NCI-H1092 treated with DMSO at 0.1 percent for 48 hours (cell line): ENCODE measurements at regions not wholly inside any gene's neighbourhood (a gene's known extent, or its start where the extent isn't known, plus 50 kb on each side); places are given as distances from the start of the nearest gene placed in this dataset.
"Not testable (repeated sequence)": the region's sequence is repeated elsewhere in the genome, so short reads cannot be mapped to it uniquely, and the experiment has no call there.

Experiments used
- DNase-seq: peaks from one replicate; lab custom pipeline; 2025; lab: John Stamatoyannopoulos, UW

DNA sequence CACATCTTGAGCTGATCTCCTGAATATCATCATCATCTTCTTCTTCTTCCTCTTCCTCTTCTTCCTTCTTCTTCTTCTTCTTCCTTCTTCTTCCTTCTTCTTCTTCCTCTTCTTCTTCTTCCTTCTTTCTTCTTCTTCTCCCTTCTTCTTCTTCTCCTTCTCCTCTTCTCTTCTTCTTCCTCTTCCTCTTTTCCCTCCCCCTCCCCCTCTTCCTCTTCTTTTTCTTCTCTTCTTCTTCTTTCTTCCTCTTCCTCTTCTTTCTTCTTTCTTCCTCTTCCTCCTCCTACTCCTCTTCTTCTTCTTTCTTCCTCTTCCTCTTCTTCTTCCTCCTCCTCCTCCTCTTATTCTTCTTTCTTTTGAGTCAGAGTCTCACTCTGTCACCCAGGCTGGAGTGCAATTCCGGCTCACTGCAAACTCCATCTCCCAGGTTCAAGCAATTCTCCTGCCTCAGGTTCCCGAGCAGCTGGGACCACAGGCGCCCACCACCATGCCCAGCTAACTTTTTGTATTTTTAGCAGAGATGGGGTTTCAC is 197.9 kb upstream of the NANOGP8 start:
- DNase-seq, result no peak

DNA sequence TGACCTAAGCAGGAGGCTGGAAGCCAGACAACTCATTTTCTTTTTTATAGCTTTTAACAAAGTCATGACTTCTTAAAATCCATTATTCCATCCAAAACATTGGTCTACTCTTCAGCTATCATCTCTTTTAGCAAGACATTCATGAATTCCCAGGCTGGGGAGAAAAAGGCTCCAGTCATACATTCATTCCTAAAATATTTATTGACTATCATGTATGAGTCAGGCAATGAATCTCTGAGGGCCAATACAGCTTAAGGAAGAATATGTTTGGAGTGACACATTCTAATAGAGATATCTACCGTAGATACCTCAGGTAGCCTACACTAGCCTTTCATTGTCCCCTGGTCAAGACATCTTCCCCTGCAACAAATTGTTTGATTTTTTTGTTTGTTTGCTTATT is 196.4 kb upstream of the NANOGP8 start:
- no peak for DNase-seq

DNA sequence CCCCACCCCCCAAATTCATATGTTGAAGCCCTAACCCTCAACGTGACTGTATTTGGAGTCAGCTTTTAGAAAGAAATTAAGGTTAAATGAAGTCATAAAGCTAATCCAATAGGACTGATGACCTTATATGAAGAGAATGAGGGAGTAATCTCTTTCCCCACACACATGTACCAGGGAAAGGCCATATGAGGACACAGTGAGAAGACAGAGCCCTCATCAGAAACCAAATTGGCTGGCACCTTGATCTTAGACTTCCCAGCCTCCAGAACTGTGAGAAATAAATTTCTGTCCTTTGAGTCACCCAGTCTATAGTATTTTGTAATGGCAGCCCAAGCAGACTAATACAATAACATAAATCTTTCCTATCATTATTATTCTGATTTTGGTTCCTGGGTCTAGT is 194.7 kb upstream of the NANOGP8 start:
- DNase-seq, result no peak

DNA sequence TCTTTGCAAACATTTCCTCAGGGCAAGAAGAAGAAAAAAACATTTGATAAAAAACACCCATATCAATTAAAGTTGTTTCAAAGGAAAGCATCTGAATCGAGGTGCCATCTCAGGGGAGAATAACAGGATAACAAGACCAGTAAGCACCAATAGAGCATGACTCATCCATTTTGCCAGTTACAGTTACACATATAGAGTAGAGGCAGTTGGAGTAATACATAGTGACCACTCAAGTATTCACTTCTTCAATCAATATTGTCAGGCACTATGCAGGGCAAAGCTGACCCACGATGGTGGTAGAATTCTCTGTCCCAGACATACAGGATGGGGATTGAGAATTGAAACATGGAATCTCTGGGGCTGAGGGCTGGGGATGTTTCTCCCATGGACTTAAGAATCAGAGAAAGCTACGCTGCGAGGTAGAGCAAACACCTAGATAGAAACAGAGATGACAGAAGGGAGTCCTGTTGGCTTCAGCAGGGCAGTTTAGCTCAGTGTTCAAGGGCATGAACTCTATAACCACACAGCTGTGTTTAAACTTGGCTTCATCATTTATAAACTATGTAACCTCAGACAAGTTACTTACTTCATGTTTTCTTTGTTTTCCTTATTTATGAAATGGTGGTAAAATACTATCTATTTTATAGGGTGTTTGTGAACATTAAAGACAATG is 186.4 kb upstream of the NANOGP8 start:
- no peak for DNase-seq

DNA sequence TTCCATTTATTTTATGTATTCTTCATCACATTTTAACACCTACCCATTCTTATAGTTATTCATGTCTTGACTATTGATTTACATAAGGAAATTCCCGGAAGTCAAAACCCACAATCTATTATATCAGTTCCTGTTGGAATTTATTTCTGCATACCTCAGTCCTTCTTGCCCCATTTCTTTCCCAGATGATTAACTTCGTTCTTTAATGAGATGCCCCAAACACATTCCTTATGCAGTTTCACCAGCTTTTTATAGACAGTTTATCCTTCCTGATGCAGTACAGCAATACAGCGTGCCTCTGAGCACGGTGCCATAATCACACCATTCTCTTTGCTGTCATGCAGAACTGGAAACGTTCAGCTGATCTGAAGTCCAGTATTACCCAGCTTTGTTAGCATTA is 175.8 kb upstream of the NANOGP8 start:
- DNase-seq, result no peak

DNA sequence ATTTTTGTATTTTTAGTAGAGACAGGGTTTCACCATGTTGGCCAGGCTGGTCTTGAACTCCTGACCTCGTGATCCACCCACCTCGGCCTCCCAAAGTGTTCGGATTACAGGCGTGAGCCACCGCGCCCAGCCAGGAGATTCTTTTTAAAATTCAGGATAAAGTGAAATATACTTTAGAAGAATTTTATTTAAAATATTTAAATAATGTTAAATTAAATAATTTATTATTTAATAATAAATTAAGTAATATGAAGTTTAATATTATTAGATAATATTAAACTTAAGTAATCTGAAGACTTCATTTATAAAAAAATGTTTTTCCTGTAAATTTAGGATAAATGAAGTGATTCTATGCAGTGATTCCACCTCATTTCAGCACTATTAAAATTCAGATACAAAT is 175.2 kb upstream of the NANOGP8 start:
- DNase-seq, result not testable (repeated sequence)

DNA sequence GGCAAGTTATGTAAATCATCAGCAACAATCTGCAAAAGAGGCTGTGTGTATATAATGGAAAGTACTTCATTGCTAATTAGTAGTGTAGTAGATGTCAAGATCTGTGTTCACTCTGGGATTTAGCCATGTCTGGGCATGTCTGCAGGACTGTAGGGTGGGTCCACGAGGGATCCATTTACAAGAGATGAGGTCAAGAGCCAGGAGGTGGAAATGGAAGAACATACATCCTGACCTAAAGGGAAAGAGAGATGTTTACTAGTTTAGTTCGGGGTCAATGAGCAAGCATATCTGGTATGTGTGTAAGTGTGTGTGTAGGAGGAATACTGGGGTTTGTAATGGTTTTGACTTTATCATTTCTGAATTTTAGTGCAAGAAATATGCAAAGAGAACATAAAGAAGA is 171.5 kb upstream of the NANOGP8 start:
- no peak for DNase-seq

DNA sequence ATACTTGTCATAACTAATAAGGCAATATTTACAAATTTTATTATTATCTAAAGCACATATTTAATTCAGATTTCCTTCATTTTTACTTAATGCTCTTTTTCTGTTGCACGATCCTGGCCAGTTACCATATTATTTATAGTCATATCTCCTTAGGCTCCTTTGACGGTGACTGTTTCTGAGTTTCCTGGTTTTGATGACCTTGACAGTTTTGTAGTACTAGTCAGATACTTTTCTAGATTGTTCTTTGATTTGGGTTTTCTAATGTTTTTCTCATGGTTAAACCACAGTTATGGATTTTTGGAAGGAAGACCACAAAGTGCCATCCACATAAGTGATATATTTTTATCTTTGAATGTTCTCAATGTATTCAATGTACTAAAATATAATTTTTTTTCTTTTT is 171.0 kb upstream of the NANOGP8 start:
- no peak for DNase-seq

DNA sequence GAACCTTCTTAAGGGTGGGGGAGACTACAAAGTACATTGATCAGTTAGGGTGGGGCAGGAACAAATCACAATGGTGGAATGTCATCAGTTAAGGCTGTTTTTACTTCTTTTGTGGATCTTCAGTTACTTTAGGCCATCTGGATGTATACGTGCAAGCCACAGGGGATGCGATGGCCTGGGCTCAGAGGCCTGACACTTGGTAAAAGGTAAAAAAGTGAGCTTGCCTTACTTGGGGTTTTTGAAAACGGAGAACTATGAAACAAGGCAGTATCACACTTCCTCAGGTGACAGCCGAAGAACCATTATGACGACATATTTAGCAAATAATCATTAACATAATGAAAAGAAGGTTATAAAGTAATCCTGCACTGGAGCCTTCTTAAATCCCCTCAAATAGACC is 169.8 kb upstream of the NANOGP8 start:
- DNase-seq, result not testable (repeated sequence)

DNA sequence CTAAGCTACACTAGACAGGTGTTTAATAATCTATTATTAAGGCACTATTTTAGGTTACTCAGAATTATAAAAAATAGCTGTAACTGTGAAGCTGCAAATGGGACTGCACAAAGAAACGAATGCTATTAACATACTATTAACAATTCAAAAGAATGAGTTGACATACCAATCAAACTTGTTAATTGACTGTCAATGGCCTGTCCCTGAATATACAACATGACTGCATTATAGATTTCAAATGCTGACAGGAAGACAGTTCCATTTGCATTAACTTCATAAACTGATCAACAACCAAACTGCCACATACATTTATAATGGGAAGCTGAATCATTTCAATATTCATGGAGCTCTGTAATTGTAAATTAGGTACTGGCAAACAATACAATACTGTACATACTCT is 169.0 kb upstream of the NANOGP8 start:
- DNase-seq, result no peak

DNA sequence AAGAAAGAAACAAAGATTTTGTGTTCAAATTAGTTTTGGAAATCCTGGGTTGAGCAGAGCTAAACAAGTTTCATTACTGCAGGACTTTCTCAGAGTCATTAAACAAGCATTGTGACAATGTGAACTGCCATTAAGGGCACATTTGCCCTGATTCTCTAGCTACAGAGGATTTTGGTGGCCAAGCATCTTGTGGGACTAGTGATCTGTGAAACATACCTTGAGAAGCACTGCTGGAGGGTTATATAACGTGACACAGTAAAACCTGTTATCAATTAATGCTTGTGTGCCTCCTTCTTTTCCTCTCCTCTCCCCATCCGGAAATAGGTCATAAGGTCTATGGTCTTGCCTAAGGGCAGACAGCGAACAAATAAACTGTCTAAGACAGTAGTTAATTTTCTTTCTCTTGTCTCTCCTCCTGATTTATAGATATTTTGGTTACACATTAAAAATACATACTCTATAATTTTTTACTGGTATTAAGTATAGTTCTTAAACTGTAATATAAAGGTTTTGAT is 167.3 kb upstream of the NANOGP8 start:
- no peak for DNase-seq

DNA sequence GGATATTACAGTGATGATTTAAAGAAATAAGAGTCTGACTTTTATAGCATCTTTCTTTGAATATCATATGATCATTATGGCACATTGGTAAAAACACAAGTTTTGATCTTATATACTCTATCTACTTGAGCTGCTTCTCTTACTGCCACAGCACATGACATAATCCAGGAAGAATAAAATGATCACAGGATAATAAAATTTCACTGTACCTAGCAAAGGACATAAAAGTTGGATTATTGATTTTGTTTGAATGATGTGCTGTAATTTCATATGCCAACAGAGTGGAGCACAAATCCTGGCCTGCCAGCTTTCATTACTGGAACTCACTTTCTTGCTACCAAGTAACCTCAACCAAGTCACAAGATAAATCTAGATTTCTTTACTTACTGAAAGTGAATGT is 162.1 kb upstream of the NANOGP8 start:
- DNase-seq, result no peak

DNA sequence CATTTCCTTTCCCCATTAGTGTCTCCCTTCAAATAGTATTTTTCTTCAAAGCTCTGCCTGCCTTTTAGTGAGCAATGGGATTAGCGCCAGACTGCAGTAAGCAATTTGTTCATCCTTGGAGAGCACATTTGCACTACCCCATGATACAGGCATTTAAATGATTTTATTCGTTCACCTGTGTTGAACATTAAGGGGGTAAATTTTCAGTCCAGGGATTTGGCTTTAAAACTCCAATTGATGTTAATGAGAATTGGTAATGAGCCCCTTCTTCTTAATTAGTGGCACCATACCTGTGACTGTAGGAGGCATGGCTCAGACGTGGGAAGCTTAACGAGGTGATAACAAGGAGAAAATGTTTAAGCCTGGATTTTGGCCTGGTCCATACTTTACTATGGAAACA is 161.4 kb upstream of the NANOGP8 start:
- DNase-seq, result no peak

DNA sequence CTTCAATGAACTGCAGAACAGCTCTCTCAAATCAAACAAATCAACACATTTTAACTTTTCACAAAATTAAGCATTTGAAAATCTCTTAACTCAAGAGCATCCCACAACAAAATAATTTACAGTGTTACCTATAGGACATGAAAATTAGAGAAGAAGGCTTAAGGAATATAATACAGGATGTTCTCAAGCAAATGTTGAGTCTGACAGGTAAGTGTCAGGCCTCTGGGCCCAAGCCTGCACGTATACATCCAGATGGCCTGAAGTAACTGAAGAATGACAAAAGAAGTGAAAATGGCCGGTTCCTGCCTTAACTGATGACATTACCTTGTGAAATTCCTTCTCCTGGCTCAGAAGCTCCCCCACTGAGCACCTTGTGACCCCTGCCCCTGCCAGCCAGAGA is 160.6 kb upstream of the NANOGP8 start:
- DNase-seq, result not testable (repeated sequence)

DNA sequence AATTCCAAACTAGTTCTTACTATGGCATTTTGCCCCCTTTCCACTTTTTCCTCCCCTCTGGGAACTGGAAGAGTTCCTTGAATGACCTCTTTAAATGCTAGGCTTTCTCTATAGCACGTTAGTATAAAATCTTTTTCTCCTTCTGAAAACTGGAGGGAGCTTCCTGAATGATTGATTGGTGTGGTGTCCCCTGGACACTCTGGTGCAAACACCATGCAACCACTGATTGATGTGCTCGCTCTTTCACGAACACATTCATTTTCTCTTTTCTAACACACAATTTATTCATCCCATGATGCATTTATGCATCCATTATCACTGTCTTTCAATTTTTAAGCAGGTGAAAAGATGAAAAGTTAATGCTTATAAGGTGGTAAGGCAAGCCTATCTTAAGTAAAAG is 159.1 kb upstream of the NANOGP8 start:
- no peak for DNase-seq

DNA sequence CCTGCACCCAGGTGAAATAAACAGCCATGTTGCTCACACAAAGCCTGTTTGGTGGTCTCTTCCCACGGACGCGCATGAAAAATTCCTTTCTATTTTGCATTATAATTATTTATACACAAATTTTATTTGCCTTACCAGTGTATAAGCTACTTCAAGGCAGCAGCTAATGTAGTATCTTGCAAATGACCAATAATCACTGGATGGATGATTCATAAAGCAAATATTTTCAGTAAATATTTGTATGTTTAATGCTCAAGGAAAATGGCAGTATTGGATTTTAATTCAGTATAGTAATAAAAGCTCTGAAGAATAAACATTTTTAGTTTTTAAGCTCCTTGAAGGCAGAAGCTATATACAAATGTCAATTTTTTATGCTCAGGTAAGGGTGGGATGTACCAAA is 158.7 kb upstream of the NANOGP8 start:
- DNase-seq, result no peak

DNA sequence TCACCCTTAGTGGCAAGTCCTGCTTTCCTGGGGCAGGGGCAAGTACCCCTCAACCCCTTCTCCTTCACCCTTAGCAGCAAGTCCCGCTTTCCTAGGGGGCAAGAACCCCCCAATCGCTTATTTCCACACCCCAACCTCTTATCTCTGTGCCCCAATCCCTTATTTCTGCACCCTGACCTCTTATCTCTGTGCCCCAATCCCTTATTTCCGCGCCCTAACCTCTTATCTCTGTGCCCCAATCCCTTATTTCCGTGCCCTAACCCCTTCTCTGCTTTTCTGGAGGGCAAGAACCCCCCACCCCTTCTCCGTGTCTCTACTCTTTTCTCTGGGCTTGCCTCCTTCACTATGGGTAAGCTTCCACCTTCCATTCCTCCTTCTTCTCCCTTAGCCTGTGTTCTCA is 154.6 kb upstream of the NANOGP8 start:
- not testable (repeated sequence) for DNase-seq

DNA sequence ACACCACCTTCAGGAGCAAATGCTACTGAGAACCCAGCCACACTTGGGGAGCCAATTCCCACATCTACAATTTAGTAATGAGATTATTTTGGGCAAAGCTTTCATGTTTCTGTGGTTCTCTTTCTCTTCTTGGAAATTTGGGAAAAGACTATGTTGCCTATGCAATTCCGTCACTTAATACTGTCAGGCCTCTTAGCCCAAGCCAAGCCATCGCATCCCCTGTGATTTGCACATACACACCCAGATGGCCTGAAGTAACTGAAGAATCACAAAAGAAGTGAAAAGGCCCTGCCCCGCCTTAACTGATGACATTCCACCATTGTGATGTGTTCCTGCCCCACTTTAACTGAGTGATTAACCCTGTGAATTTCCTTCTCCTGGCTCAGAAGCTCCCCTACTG is 153.4 kb upstream of the NANOGP8 start:
- DNase-seq, result not testable (repeated sequence)

DNA sequence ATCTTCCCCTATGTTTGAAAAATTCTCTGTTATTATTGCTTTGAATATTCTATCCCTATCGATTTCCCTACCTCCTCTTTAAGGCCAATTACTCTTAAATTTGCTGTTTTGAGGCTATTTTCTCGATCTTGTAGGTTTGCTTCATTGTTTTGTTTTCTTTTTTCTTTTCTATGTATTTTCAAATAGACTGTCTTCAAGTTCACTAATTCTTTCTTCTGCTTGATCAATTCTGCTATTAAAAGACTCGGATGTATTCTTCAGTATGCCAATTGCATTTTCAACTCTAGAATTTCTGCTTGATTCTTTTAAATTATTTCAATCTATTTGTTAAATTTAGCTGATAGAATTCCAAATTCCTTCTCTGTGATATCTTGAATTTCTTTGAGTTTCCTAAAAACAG is 144.0 kb upstream of the NANOGP8 start:
- no peak for DNase-seq

DNA sequence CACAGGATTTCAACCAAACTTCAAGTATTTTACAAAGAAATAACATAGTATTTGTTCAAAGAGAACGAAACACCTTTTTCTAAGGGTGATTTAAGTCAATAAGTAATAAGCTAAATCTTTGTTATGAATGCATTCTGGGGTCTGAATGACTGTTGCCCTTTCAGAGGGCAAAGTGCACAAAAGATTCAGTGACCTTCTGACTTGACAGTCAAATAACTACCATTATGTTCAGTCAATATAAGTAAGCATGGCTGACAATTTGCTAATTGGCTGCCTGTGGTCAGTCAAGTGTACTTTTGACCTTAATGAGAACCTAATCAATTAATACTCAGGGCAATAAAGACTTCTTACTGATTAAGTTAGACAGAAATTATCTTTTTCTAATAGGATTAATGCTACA is 133.1 kb upstream of the NANOGP8 start:
- no peak for DNase-seq

DNA sequence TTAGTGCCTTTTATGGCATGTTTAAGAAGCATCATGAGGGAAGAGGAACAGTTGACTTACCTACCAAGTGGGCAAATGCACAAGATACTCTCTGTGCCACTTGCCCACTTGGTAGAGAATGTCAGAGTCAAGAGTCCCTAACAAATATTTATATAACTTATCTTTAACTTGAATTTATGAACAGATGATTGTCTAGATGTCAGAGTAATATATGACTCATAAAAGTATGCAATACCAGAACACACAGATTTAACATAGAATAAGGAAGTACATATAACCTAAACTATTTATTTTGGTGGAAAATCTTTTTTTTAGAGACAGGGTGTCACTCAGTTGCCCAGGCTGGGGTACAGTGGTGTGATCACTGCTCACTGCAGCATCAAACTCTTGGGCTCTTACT is 130.0 kb upstream of the NANOGP8 start:
- DNase-seq, result no peak

DNA sequence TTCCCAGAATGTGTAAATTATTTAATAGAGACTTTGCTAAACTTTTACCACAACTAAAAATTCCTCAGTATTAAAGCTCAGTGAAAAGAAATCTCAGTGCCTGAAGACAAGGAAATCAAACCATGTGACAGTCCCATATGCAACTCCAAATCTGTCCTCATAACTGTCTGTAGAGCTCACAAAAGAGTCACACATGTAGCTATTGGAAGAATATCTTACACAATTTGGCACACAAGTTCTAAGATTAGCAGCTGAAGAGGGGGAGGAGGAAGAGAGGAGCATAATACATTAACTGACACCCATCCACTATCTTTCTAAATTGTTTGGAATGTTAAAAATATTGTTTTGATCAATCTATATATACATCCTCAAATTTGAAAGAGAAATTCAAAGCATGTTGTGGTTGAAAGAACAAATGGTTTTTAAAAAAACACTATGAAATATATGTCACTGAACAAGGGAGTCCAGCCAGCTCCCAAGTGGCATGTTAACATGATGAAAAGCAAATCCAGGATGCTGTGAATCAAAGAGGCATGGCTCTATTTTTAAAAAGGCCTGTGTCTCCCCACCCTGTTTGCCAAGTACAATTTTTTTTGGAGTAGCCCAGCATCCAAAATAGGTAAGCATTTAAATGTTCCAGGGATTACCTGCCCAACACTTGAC is 126.3 kb upstream of the NANOGP8 start:
- DNase-seq, result no peak

DNA sequence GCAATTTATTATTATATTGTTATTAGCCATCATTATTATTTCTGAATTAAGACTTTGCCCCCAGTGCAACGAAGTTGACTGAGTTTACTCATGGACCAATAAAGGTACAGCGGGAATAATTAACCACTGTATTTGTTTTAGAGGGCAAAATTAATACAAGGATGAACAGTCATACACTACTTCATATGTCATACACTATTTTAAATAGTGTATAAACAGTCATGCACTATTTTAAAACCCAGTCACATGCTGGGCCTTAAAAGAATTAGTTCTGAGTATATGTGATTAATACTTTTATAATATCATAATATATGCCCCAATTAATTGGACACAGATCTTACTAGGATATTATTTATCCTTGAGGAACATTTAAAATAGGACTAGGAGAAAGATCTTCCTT is 125.3 kb upstream of the NANOGP8 start:
- no peak for DNase-seq

DNA sequence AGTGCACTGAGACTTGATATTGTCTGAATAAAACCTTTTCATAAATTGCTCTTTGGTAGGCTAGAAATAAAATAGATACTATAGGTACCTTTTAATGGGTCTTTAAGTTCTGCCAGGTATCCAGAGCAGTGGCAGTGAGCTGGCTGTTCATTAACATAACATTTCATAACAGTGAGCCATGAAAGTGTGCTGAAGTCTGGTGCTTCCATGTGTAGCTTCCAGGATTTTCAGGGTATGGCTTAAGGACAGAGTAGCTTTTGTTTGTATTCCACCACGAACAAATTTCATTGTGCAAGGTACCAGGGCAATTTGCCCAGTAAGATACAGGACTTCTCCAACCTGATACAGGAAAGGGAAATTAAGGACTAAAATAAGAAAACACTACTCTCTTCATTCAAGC is 124.7 kb upstream of the NANOGP8 start:
- DNase-seq, result no peak
